ENCODE measurements at regions not wholly inside any gene's neighbourhood (a gene's known extent, or its start where the extent isn't known, plus 50 kb on each side); places are given as distances from the start of the nearest gene placed in this dataset.

DNA sequence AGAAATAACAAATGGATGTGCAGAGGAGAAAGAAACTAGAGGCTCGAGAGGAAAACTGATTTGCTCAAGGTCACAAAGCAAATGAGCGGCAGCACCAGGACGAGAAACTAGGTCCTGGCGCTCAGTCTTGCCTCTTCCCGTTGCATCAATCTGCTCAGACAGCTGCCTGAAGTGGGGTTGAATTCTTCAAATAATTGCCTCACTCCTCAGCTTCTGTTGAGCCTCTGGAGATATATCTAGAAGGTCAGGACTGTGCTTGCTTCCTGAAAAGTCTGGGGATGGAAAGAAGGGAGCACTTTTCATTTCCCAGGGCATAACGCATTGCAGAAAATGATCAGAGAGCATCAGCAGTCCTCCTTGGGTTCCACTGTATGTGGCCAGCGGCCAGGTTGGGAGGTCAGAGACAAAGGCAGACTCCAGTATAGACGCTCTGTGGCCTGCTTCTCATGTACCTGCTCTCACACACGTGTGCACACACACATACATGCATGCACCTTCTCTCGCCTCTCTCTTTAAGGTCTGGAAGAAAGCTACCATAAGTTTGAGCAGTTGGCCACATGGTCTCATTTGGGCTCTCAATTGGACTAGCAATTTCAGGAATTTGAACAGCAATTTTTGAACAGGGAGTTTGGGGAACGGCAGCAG lies 83.7 kb upstream of the DUSP5 start:
- Histone ChIP-seq H3K4me1 (ENCODE audit: control insufficient read depth, insufficient read depth, low read length) (no peaks in the 10 kb centered on the region; the same call in 1 of the 2 replicates), H3K27ac (ENCODE audit: extremely low read depth, low read depth, low read length) (no peak overlapping the region), H3K9me3 (ENCODE audit: control insufficient read depth, insufficient read depth, low read depth, low read length) (no peaks in the 10 kb centered on the region), H3K4me3 (ENCODE audit: low read depth, low read length) (no peak overlapping the region), H3K36me3 (ENCODE audit: control insufficient read depth in 2 of 2, insufficient read depth in 1 of 2, low read length in 2 of 2) (no peaks in the 10 kb centered on the region)
- ChIA-PET POLR2A (no interaction called here), CTCF (no interaction called here)
- TF ChIP-seq PRDM6 (tag by site-specific recombination; IDR thresholded peaks at IDR 0.05): no peak
- TF ChIP-seq TRIM28 (IDR thresholded peaks at IDR 0.05; ENCODE audit: borderline replicate concordance, low read length): no peak
- TF ChIP-seq OVOL3 (tag by site-specific recombination; IDR thresholded peaks at IDR 0.05): no peak
- TF ChIP-seq ZNF626 (tag by site-specific recombination; IDR thresholded peaks at IDR 0.05): no peak

- no peaks in the 10 kb centered on the region for H3K9me3 ChIP-seq (ENCODE audit: control insufficient read depth, insufficient read depth, low read depth, low read length)
- H3K36me3 ChIP-seq (ENCODE audit: control insufficient read depth in 2 of 2, insufficient read depth in 1 of 2, low read length in 2 of 2): no peaks in the 10 kb centered on the region
- ChIA-PET CTCF (no interaction called here), POLR2A (no interaction called here)
- no peak overlapping the region for H3K27ac ChIP-seq (ENCODE audit: extremely low read depth, low read depth, low read length)
- TF ChIP-seq ZFHX2 (tag by site-specific recombination; conservative IDR thresholded peaks at IDR 0.05): peak; percentile 46
- no peak for TF ChIP-seq ZNF600 (tag by site-specific recombination; IDR thresholded peaks at IDR 0.05)
- TF ChIP-seq SETDB1 (IDR thresholded peaks at IDR 0.05; ENCODE audit: insufficient read length, low read length): no peak
- peak; percentile 45 for TF ChIP-seq ZIC2 (tag by site-specific recombination; IDR thresholded peaks at IDR 0.05)
- no peak for TF ChIP-seq OVOL3 (tag by site-specific recombination; IDR thresholded peaks at IDR 0.05)
- TF ChIP-seq PRDM10 (tag by site-specific recombination; IDR thresholded peaks at IDR 0.05): 0 out of 2 replicates have a peak, but pooled peaks have one; percentile 25
- TF ChIP-seq ZNF558 (tag by site-specific recombination; IDR thresholded peaks at IDR 0.05): no peak
- TF ChIP-seq SP3 (tag by site-specific recombination; IDR thresholded peaks at IDR 0.05): no peak
- TF ChIP-seq EGR2 (tag by site-specific recombination; IDR thresholded peaks at IDR 0.05; ENCODE audit: low read depth): peak; percentile 71
- TF ChIP-seq, protein P1, sequence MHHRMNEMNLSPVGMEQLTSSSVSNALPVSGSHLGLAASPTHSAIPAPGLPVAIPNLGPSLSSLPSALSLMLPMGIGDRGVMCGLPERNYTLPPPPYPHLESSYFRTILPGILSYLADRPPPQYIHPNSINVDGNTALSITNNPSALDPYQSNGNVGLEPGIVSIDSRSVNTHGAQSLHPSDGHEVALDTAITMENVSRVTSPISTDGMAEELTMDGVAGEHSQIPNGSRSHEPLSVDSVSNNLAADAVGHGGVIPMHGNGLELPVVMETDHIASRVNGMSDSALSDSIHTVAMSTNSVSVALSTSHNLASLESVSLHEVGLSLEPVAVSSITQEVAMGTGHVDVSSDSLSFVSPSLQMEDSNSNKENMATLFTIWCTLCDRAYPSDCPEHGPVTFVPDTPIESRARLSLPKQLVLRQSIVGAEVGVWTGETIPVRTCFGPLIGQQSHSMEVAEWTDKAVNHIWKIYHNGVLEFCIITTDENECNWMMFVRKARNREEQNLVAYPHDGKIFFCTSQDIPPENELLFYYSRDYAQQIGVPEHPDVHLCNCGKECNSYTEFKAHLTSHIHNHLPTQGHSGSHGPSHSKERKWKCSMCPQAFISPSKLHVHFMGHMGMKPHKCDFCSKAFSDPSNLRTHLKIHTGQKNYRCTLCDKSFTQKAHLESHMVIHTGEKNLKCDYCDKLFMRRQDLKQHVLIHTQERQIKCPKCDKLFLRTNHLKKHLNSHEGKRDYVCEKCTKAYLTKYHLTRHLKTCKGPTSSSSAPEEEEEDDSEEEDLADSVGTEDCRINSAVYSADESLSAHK (tag by site-specific recombination; IDR thresholded peaks at IDR 0.05): no peak
- no peak for TF ChIP-seq ZNF214 (tag by site-specific recombination; IDR thresholded peaks at IDR 0.05; ENCODE audit: borderline replicate concordance)
- TF ChIP-seq ZBTB17 (tag by site-specific recombination; IDR thresholded peaks at IDR 0.05): no peak
- no peak for TF ChIP-seq SP2 (tag by site-specific recombination; IDR thresholded peaks at IDR 0.05)
- no peak for TF ChIP-seq ZNF366 (tag by site-specific recombination; conservative IDR thresholded peaks at IDR 0.05)
- no peaks in the 10 kb centered on the region; the same call in 1 of the 2 replicates for H3K4me1 ChIP-seq (ENCODE audit: control insufficient read depth, insufficient read depth, low read length)
- H3K4me3 ChIP-seq (ENCODE audit: low read depth, low read length): no peak overlapping the region
Observed at GRCh38 chr10:110414548-110415309, 83.0 kb upstream of the DUSP5 start.
